ENCODE measurements at regions not wholly inside any gene's neighbourhood (a gene's known extent, or its start where the extent isn't known, plus 50 kb on each side); places are given as distances from the start of the nearest gene placed in this dataset.
A peak's percentile ranks its signal among the peaks of the same experiment; 100 is the strongest.

DNA sequence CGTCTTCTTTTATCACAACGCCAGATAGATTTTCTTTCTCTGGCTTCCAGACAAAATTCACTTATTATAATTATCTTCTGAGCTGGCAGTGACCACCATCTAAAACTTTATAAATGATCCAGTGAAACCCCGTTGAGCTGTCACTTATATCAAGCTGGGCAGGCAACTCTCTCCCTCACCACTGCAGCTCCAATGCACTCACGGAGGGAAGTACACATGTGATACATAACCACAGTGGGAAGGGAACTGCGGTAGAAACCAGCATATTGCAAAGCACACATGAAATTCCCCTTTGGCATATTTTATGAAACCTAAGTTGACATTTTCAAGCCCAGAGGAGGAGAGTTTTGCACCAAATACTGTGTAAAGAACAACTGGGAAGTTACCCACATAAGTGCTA lies 536.9 kb downstream of the HACE1 start:
- DNase-seq (ENCODE audit: low read depth in 2 of 2), result no peak

GRCh38 chr6:104321301-104321700 lies 538.4 kb downstream of the HACE1 start:
- DNase-seq (ENCODE audit: low read depth in 2 of 2), result no peak

- no peak for DNase-seq (ENCODE audit: low read depth in 2 of 2)
Observed at GRCh38 chr6:104320896-104321295, 538.8 kb downstream of the HACE1 start.

DNA sequence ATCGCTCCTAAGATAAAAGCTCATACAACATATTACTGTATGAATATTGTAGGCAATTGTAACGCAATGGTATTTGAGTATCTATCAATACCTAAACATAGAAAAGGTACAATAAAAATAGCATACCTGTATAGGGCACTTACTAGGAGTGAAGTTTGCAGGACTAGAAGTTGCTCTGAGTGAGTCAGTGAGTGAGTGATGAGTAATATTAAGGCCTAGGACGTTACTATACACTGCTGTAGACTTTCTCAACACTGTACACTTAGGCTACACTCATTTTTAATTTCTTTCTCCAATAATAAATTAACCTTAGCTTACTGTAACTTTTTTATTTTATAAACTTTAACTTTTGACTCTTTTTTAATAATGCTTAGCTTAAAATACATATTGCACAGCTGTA lies 546.9 kb downstream of the HACE1 start:
- no peak for DNase-seq (ENCODE audit: low read depth in 2 of 2)

DNA sequence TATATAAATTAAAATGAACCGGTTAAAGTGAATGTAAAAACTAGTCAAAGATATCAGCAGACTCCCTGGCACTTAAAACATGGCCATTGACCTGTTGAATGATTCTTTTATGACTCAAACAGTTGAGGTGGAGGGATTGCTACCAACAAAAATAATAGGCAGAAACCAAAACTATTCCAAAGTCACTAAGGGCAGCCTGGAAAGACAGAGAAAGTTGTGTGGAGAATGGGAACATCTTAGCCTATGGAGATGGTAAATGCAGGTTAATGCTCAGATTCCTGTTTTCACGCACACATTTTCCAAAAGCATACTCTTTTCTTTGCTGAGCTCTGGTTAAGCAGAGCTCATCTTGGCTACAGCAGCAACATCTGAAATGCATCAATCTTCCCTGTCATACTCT lies 553.5 kb downstream of the HACE1 start:
- DNase-seq (ENCODE audit: low read depth in 2 of 2), result peak in 1 of 2 experiments; percentile 18

GRCh38 chr6:104305206-104305605 lies 554.5 kb downstream of the HACE1 start:
- DNase-seq (ENCODE audit: low read depth in 2 of 2), result no peak

- DNase-seq (ENCODE audit: low read depth in 2 of 2), result no peak
Observed at GRCh38 chr6:104301951-104302350, 557.8 kb downstream of the HACE1 start.

DNA sequence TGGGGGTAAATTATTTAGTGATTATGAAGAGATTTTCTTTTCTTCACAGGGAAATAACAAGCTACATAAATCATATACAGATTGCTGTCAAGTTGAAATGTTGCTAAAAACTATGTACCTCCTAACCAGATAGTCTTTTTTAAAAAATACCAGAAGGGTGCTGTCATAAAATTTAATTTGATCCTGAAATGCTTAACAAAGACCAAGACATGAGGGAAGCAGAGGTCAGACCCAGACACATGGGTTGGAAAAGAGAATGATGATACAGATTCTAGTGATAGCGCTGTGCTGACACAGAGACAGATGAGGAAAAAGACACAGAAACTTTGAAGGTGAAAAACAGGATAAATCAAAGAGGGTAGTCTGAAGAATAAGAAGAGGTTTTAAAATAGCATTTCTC lies 573.1 kb downstream of the HACE1 start:
- DNase-seq (ENCODE audit: low read depth in 2 of 2), result peak in 1 of 2 experiments; percentile 8

DNA sequence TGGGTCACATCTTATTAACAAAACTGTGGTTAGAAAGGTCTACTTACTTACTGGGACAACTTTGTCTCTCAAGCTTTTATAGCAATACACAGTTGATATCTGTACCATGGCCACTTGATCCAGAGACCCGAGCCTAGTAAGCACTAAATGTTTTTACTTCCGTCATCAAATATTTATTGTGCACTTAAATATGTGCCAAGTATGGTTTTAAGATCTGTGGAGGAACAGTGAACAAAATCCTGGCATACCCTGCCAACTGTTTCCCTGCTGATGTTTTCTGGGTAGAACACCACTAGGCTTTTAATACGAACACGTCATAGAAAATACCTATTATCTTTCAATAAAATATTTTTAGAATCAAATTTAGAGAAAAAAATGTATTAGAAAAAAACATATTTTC lies 574.8 kb downstream of the HACE1 start:
- no peak for DNase-seq (ENCODE audit: low read depth in 2 of 2)

GRCh38 chr6:104282581-104282980 lies 577.1 kb downstream of the HACE1 start:
- DNase-seq (ENCODE audit: low read depth in 2 of 2), result no peak

DNA sequence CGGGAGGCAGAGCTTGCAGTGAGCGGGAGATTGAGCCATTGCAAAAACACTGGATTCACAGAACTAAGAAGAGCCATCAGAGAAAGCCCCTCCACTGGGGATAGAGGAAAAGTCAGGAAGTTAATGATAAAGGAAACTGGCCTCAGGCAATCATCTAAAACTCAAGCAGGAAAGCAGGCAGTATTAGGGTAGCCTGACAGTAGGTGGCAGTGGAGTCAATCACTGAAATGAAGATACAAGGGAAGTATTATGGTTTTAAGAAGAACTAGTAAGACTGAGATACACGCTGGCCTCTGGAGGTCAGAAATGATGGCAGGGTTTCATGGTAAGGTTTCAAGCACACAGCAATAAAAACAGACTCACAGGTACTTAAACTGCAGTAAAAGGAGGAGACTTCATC lies 578.3 kb downstream of the HACE1 start:
- no peak for DNase-seq (ENCODE audit: low read depth in 2 of 2)

DNA sequence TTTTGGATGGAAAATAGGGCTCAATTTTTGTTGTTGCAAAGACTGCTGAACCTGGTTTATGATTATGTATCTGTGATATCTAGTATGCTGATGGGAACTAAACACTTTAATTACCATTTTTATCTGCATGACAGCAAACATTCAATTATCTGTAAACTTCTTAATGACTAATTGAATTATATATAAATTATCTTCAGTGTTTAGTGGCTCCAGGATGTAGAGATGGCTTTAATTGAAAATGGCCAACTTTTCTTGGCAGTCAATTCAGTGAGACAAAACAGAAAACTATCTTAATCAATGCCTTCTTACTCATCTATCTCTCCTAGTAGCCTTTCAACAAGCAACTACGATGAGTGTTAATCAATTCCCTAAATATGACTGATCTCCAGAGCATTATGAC lies 591.3 kb downstream of the HACE1 start:
- no peak for DNase-seq (ENCODE audit: low read depth in 2 of 2)

- DNase-seq (ENCODE audit: low read depth in 2 of 2), result no peak
Observed at GRCh38 chr6:104266922-104267321, 592.8 kb downstream of the HACE1 start.

- no peak for DNase-seq (ENCODE audit: low read depth in 2 of 2)
Observed at GRCh38 chr6:104256646-104257045, 603.1 kb downstream of the HACE1 start.

DNA sequence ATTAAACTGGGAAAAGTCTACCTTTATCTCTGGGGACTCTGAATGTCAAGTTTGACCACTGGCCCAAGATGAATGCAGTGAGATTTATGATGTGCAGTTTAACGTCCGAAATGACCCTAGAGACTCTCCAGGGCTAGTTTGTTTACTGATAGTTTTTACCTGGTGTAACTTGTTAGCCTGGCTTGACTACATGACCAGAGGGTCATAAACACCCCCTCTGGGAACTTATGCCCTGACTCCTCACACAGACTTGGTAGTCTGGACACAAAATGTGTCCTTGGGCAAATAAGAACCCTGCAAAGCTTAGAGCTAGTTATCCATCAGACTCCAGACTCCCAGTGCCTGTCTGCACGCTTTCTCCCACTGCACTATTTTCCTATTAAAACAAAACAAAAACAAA lies 606.5 kb downstream of the HACE1 start:
- no peak for DNase-seq (ENCODE audit: low read depth in 2 of 2)

- no peak for DNase-seq (ENCODE audit: low read depth in 2 of 2)
Observed at GRCh38 chr6:104252276-104252675, 607.4 kb downstream of the HACE1 start.

DNA sequence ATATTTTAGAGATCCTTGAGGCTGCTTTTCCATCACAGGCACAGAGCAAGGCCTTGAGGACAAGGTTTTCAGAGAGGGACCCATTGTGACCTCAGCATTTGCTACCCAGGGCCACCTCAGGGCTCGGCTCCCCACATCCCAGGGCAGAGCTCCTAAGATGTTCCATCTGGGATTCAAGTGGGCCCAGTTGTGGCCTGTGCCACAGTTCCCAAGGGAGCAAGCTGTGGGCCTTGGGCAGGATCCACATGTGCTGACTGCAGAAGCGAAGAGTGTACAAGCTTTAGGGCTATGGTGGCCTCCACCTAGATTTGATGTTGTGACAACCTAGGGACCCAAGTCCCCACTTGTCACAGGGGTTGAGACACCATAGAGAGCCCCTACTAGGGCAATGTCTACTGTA lies 608.1 kb downstream of the HACE1 start:
- DNase-seq (ENCODE audit: low read depth in 2 of 2), result no peak

DNA sequence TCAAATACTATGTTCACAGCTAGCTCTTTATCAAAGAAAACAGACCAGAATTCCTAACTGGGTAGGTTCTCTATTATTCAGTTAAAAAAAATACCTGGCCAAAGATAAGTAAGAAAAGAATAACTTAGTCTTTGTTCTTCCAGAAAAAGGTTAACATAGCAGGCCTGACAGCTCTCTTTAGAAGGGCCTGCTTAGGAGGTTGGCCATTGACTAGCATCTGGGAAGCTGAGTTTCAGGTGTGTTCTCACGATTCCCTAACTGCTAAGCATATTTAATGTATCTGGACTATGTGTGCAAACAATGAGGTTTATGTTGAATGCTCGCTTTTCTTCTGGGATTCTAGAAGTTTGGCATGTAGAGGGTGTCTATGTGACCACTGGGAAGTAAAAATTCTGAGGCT lies 618.9 kb downstream of the HACE1 start:
- DNase-seq (ENCODE audit: low read depth in 2 of 2), result no peak

- DNase-seq (ENCODE audit: low read depth in 2 of 2), result no peak
Observed at GRCh38 chr6:104239971-104240370, 619.7 kb downstream of the HACE1 start.

DNA sequence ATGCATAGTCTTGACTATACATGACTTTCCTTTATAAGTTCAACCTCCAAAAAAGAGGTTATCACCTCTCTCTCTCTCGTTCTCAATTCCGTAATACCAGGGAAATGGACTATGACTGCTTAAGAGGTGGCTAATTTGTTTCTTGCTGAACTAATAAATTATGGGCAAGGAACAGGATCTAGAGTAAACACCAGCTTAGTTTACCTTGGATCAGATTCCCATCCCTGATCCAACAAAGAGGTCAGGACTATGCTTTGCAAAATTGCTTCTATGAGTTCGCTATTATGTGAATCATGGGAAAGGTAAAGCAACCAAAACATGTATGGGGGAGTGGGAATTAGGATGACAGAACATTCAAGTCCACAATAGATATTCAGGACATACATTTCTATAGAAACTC lies 630.7 kb downstream of the HACE1 start:
- no peak for DNase-seq (ENCODE audit: low read depth in 2 of 2)

- DNase-seq (ENCODE audit: low read depth in 2 of 2), result no peak
Observed at GRCh38 chr6:104227508-104227907, 632.2 kb downstream of the HACE1 start.

DNA sequence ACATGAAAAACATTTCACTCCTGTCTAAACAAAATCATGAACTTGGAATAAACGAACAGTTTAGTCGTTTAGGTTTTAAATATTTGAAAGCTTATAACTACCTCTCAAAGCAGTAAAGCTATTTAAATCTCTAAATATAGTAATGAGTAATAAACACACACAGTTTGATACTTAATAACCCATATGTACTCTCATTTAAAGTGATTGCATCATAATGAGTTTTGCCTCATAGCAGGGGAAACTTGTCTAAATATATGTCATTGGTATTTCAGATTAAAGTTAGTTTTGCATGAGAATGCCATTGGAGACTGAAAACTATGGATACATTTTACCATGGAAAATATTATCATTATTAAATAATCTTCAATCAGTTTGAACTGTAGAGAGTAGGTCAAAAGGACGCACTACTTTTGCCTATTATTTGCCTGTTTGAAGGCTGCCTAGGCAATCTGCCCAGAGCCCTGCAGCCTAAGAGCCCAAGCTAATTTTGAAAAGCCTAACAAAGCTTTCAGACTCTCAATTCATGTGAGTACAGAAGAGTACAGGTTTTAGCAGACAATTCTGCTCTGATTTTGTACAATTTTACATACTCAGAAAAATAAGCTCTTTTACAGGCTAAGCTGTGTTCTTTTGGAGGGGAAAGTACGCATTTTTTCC lies 632.8 kb downstream of the HACE1 start:
- no peak for DNase-seq (ENCODE audit: low read depth in 2 of 2)

- DNase-seq (ENCODE audit: low read depth in 2 of 2), result peak; percentile 15 to 17
Observed at GRCh38 chr6:104218116-104218515, 641.6 kb downstream of the HACE1 start.

GRCh38 chr6:104214901-104215300 lies 644.8 kb downstream of the HACE1 start:
- no peak for DNase-seq (ENCODE audit: low read depth in 2 of 2)
